ENCODE measurements at regions not wholly inside any gene's neighbourhood (a gene's known extent, or its start where the extent isn't known, plus 50 kb on each side); places are given as distances from the start of the nearest gene placed in this dataset.

- Histone ChIP-seq H3K27ac (ENCODE audit: low read length) (no peak overlapping the region), H3K36me3 (ENCODE audit: control insufficient read depth, insufficient read depth, low read length) (no peaks in the 10 kb centered on the region), H3K4me1 (ENCODE audit: control insufficient read depth, insufficient read depth, low read length) (no peaks in the 10 kb centered on the region), H3K9me3 (ENCODE audit: control insufficient read depth, insufficient read depth, low read depth, low read length) (0 out of 2 replicates have a peak, but pooled peaks cover 2% of the 10 kb centered on the region), H3K27me3 (ENCODE audit: control insufficient read depth, insufficient read depth, low read length) (no peaks in the 10 kb centered on the region), H3K4me3 (ENCODE audit: low read depth in 2 of 2, low read length in 2 of 2) (no peak overlapping the region)
- CTCF ChIA-PET, result no interaction called here
- POLR2A ChIA-PET, result no interaction called here
- no TSS peak for BruUV-seq (replicated peaks)
- in situ Hi-C loops (cut with HindIII; ENCODE audit: low pct_unique_long_range_greater_than_20kb, low sequenced_read_pairs), result no loop called here
- DNase-seq (ENCODE audit: low read depth, low spot score) (no peak), ATAC-seq (no peak)
- TF ChIP-seq, protein P1, sequence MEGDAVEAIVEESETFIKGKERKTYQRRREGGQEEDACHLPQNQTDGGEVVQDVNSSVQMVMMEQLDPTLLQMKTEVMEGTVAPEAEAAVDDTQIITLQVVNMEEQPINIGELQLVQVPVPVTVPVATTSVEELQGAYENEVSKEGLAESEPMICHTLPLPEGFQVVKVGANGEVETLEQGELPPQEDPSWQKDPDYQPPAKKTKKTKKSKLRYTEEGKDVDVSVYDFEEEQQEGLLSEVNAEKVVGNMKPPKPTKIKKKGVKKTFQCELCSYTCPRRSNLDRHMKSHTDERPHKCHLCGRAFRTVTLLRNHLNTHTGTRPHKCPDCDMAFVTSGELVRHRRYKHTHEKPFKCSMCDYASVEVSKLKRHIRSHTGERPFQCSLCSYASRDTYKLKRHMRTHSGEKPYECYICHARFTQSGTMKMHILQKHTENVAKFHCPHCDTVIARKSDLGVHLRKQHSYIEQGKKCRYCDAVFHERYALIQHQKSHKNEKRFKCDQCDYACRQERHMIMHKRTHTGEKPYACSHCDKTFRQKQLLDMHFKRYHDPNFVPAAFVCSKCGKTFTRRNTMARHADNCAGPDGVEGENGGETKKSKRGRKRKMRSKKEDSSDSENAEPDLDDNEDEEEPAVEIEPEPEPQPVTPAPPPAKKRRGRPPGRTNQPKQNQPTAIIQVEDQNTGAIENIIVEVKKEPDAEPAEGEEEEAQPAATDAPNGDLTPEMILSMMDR (IDR thresholded peaks at IDR 0.05), result no peak
- TF ChIP-seq SIN3A (IDR thresholded peaks at IDR 0.05; ENCODE audit: borderline replicate concordance, insufficient read depth, low read depth, low read length) (no peak), REST (IDR thresholded peaks at IDR 0.05; ENCODE audit: insufficient read depth in 1 of 2, low read depth in 2 of 2, low read length in 1 of 2) (no peak)
- intact Hi-C loops (cut with micrococcal nuclease; ENCODE audit: unreplicated experiment), result no loop called here
These were observed 139.6 kb upstream of the HCRTR2 start for GRCh38 chr6:55034752-55035151.

DNA sequence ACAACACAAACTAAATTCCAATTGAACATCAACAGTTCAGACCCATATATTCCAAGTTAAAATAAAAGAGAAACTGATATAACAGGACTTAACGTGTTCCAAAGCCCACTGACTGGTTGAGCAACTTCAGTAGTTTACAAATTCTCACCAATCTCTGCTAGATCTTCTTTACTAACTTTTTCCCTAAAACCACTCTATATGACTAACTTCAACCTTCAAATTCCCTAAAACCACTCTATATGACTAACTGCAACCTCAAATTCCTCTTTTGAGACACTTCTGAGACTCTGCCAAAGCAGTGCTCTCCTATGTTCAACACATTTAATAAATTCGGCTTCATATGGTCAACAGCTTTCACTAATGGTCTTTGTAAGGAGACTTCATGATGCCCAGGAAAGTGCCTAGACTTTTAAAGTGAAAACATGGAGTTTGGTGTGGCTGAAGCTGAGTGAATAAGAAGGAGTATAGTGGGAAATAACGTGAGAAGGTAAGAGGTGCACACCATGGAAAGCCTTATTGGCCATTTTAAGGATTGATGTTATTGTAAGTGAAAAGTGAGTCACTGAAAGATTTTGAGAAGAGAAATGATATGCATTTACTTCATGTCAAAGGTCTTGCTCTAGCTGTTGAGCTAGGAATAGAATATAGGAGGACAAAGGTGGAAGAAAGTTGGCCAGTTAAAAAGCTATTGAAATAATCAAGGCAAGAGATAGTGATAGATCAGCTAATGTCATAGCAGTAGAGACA is 134.0 kb upstream of the HCRTR2 start:
- ATAC-seq (no peak), DNase-seq (ENCODE audit: low read depth, low spot score) (no peak)
- no peak for TF ChIP-seq TCF7L2 (IDR thresholded peaks at IDR 0.05; ENCODE audit: low read depth, low read length)
- TF ChIP-seq, protein P1 (IDR thresholded peaks at IDR 0.05), result no peak
- TF ChIP-seq POLR2AphosphoS5 (IDR thresholded peaks at IDR 0.05; ENCODE audit: low read depth, low read length), result no peak
- TF ChIP-seq SIN3A (IDR thresholded peaks at IDR 0.05; ENCODE audit: borderline replicate concordance, insufficient read depth, low read depth, low read length), result no peak
- no peak for TF ChIP-seq REST (IDR thresholded peaks at IDR 0.05; ENCODE audit: insufficient read depth in 1 of 2, low read depth in 2 of 2, low read length in 1 of 2)
- no peak overlapping the region for H3K4me3 ChIP-seq (ENCODE audit: low read depth in 2 of 2, low read length in 2 of 2)
- no peaks in the 10 kb centered on the region for H3K4me1 ChIP-seq (ENCODE audit: control insufficient read depth, insufficient read depth, low read length)
- ChIA-PET CTCF (no interaction called here), POLR2A (no interaction called here)
- intact Hi-C loops (cut with micrococcal nuclease; ENCODE audit: unreplicated experiment) (no loop called here), in situ Hi-C loops (cut with HindIII; ENCODE audit: low pct_unique_long_range_greater_than_20kb, low sequenced_read_pairs) (no loop called here)
- no peak overlapping the region for H3K27ac ChIP-seq (ENCODE audit: low read length)
- no TSS peak for BruUV-seq (replicated peaks)
- no peaks in the 10 kb centered on the region for H3K27me3 ChIP-seq (ENCODE audit: control insufficient read depth, insufficient read depth, low read length)
- H3K36me3 ChIP-seq (ENCODE audit: control insufficient read depth, insufficient read depth, low read length), result no peaks in the 10 kb centered on the region
- no peaks in the 10 kb centered on the region for H3K9me3 ChIP-seq (ENCODE audit: control insufficient read depth, insufficient read depth, low read depth, low read length)

Data from Panc1 (cell line).